ENCODE measurements at regions not wholly inside any gene's neighbourhood (a gene's known extent, or its start where the extent isn't known, plus 50 kb on each side); places are given as distances from the start of the nearest gene placed in this dataset.
A peak's percentile ranks its signal among the peaks of the same experiment; 100 is the strongest.

- ATAC-seq (ENCODE audit: poor library complexity), result no peak
- intact Hi-C loops (cut with DNase I), result no loop called here
- DNase-seq, result no peak
Observed at GRCh38 chr1:87165177-87165576, 163.5 kb upstream of the LMO4 start.

GRCh38 chr1:87167157-87167789 is 161.4 kb upstream of the LMO4 start:
- DNase-seq, result no peak
- intact Hi-C loops (cut with DNase I), result no loop called here
- peak; percentile 31 for ATAC-seq (ENCODE audit: poor library complexity)

DNA sequence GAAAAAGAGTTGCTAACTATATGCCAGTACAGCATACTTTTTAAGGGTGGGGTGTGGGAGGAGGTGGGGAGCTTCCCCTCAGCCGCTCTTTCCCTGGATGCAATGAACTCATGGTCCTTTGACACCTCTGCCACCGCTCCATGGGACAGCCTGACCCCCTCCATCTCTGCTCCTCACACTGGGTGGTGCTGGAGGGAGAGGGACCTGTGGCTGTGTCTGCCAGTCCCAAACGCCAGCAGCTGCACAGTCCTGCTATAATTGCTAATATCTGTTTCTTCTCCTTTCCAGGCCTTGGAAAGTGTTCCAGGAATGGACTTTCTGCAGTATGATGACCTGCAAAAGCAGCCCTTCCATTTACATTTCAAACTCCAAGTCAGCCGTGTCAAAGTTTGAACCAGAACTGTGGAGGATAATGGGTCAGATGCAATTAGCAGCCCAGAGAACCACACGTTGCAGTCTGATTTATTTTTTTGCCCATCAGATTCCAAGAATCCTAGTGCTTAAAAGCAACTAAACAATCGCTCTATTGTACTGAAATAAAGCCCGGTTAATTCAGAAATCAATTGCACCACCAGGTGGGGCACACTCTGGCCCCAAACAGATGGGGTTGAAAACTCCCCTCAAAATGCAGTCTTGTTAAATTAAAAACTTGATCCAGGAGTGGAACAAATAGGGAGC is 160.7 kb upstream of the LMO4 start:
- ATAC-seq (ENCODE audit: poor library complexity), result no peak
- intact Hi-C loops (cut with DNase I), result no loop called here
- no peak for DNase-seq

GRCh38 chr1:87169263-87169910 is 159.3 kb upstream of the LMO4 start:
- intact Hi-C loops (cut with DNase I), result no loop called here
- ATAC-seq (ENCODE audit: poor library complexity) (no peak), DNase-seq (no peak)

DNA sequence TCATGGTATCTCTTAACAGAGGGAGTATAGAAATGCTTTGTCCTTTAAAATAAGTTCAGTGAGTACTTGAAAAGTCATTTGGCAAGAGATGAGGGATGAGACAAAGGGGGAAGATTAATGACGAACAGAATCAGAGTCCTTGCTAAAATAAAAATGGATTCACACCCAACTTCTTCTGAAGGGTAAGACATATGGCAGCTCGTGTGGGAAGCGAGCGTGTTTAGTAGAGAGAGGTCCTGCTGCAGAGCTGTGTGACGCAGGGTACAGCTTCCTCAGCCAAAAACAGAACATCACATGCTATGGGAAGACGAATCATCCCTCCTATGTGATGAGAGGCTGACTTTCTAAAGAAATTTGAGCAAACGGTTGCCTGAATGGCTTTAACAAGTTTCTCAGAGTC is 158.5 kb upstream of the LMO4 start:
- ATAC-seq (ENCODE audit: poor library complexity) (no peak), DNase-seq (no peak)
- intact Hi-C loops (cut with DNase I), result no loop called here

- no peak for DNase-seq
- no peak for ATAC-seq (ENCODE audit: poor library complexity)
- intact Hi-C loops (cut with DNase I), result no loop called here
Observed at GRCh38 chr1:87170931-87171598, 157.6 kb upstream of the LMO4 start.

GRCh38 chr1:87173231-87173630 is 155.4 kb upstream of the LMO4 start:
- no peak for DNase-seq
- intact Hi-C loops (cut with DNase I), result no loop called here
- no peak for ATAC-seq (ENCODE audit: poor library complexity)

DNA sequence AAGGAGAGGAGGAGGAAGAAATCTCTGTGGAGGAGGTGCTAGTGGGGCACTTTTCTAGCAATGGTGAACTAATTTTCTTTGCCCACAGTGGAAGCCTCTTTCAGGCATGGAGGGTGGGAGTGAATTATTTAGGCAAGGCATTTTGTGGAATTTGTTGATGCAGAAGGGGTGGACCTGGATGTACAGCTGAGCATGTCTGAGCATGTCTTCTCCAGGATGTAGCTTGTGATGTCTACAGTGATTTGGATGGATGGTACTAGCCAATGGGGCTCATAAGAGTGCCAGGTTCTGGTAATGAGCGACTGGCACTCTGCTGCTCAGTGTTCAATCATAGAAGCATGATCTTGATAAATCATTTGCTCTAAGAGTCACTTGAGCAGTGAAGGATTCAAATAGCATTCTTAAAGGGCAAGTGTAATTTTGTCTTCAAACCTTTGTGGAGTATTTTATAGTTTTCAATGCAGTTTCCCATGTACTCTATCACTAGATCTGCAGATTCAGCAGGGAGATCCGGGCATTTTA is 153.9 kb upstream of the LMO4 start:
- ATAC-seq (ENCODE audit: poor library complexity) (no peak), DNase-seq (no peak)
- intact Hi-C loops (cut with DNase I), result no loop called here

DNA sequence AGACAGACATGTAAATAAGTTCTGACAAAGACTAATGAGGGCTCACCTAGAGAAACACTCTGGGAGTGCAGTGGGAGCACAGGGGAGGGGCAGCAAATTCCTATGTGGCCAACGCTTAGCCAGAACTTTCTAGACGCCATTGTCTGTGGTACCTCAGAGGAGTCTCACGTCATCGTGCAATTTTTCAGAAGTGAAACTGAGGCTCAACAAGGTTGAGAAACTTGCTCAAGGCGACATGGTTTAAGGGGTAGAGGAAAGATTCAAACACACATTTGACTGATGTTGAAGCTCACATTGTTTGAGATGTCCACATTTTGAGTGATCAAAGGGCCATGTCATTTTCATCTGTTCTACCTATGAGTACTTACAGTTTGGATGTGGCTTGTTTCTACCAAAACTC is 152.6 kb upstream of the LMO4 start:
- DNase-seq (no peak), ATAC-seq (ENCODE audit: poor library complexity) (no peak)
- intact Hi-C loops (cut with DNase I), result no loop called here

DNA sequence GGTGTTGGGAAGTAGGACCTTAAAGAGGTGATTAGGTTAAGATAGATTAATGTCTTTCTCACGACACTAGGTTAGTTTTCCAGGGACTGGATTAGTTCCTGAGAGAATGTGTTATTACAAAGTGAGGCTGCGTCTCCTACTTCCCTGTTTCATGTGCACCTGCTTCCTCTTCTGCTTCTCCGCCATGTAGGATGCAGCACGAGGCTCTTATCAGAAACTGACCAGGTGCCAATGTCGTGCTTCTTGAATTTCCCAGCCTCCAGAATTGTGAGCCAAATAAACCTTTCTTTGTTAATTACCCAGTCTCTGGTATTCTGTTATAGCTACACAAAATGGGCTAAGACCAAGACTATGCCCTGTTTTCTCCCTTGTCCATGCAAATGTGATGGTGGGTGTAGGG is 152.2 kb upstream of the LMO4 start:
- ATAC-seq (ENCODE audit: poor library complexity) (no peak), DNase-seq (no peak)
- intact Hi-C loops (cut with DNase I), result no loop called here

DNA sequence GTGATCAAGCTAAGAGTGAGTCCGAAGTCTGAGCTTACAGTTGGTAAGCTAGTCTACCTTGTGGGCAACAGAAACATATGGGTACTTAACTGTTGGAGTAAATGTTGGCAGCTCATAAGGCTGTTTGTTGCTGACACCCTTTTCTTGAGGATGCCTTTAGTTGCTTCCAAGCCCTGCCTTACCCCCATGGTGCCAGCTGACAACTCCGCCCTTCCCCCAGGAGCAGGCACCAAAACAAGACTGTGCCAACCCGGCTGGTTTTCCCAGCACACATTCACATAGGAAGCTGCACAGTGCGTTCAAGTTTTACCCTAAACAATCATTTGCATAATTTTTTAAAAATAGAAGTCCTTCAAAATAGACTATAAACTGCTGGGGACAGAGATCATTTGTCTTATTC is 150.2 kb upstream of the LMO4 start:
- intact Hi-C loops (cut with DNase I), result no loop called here
- no peak for DNase-seq
- ATAC-seq (ENCODE audit: poor library complexity), result no peak

GRCh38 chr1:87179076-87179810 is 149.4 kb upstream of the LMO4 start:
- intact Hi-C loops (cut with DNase I), result no loop called here
- DNase-seq, result no peak
- no peak for ATAC-seq (ENCODE audit: poor library complexity)

DNA sequence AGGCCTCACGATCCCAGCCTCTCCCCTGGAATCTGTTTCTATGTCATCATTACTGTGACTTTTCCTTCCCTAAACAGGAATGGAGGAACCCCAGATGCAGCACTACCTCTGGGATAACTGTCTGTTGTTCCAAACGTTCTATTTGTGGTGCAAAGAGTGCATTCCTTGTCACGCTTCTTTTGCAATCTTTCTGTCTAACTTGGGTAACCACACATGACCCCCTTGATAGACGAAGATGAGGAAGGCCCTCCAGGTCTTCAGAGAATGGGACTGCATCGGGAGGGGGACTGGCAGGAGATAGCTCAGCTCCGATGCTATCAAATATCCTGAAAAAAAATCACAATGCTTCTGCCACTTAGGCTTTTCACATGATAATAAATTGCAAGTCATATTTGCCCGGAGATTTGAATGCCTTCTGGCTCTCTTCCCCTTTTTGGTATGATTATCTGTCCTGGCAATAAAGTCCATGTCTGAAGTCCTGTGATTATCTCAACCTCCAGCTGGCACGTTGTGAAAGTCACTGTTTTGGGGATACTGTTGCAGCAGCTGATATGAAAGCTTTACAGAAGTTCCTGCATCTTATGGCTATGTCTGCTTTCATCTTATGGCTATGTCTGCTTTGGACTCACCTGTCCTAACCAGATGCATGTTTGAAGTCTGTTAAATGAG is 148.7 kb upstream of the LMO4 start:
- intact Hi-C loops (cut with DNase I), result no loop called here
- ATAC-seq (ENCODE audit: poor library complexity), result no peak
- no peak for DNase-seq

- ATAC-seq (ENCODE audit: poor library complexity), result peak; percentile 93
- DNase-seq, result peak; percentile 50
- intact Hi-C loops (cut with DNase I), result no loop called here
Observed at GRCh38 chr1:87180682-87181081, 148.0 kb upstream of the LMO4 start.

DNA sequence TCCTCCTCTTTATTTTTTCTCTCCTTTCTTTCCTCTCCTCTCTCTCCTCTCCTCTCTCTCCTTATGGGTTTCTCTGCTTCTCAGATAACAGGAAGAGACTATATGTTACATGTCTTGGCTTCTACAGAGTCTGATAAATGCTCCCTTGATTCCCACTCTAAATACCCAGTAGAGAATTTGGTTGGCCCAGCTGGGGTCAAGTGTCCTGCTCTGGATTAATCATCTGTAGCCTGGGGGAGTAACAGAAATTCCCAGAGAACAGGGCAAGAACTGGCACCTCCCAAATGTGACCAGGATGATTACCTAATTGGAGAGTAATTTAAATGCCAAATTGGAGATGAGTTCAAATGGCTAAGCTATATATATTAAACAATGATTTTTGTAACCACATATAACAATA is 146.1 kb upstream of the LMO4 start:
- ATAC-seq (ENCODE audit: poor library complexity), result no peak

GRCh38 chr1:87185077-87185476 is 143.6 kb upstream of the LMO4 start:
- DNase-seq (no peak), ATAC-seq (ENCODE audit: poor library complexity) (no peak)
- intact Hi-C loops (cut with DNase I), result no loop called here

More for the DNA sequence above, 146.1 kb upstream of the LMO4 start:
- intact Hi-C loops (cut with DNase I), result no loop called here
- DNase-seq, result no peak

DNA sequence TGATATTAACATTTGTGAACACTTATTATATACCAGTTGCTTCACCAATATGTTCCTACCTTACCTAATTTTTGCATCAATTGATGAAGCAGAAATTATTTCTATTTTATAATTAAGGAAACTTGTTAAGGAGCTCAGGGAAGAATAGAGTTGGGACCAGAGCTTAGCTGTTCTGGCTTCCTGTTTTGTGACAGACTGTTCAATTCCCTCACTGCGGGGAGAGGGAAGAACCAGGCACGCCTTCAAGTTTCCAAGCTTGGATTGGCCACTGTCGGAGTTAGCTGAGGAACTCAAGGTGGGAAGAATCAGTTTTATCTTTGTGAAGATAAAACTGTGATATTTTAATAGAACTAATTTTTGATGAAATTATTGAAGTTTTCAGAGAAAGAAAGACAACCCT is 142.3 kb upstream of the LMO4 start:
- no peak for DNase-seq
- ATAC-seq (ENCODE audit: poor library complexity), result no peak
- intact Hi-C loops (cut with DNase I), result no loop called here

DNA sequence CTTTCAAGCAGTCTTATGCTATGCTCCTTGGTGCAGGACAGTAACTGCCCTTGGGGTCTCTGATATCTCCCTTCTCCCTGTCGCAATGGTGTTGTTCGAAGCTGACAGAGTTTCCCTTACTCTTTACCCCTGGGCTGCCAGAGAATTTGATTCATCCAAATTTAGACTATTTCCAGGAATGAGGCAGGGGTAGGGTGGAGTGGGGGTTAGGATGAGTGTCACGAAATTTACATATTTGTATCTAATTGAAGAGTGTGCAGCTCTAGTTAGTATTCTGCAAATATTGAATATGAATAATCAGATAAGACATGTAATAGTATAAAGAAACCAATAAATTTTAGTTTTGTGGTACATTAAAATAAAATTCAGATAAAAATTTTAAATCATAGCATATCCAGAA is 140.0 kb upstream of the LMO4 start:
- intact Hi-C loops (cut with DNase I), result no loop called here
- DNase-seq (no peak), ATAC-seq (ENCODE audit: poor library complexity) (no peak)

DNA sequence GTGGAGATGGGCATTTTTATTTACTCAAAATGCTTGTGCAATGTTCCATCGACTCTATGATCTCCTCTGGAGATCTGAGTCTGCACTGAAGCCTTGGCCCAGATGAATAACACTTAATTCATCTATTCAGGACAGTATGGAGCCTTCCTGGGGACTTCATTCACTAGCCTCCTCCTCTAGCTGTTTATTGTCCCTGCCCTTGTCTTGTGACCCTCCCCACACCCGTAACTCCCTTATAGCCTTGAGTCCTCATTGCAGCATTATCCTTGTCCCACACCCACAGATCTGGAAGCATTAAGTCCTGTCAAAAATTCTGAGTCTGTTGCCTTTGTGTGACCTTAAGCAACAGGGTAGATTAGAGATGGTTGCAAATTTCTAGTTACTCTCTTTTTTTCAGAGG is 138.3 kb upstream of the LMO4 start:
- intact Hi-C loops (cut with DNase I), result no loop called here
- ATAC-seq (ENCODE audit: poor library complexity), result no peak
- no peak for DNase-seq

All from Right ventricle myocardium superior (tissue), 1 donor.